GM12872 (cell line): ENCODE measurements at regions not wholly inside any gene's neighbourhood (a gene's known extent, or its start where the extent isn't known, plus 50 kb on each side); places are given as distances from the start of the nearest gene placed in this dataset.

Source experiments
- CTCF ChIP-seq: IDR thresholded peaks from 3 replicates; pipeline ENCODE4 v1.5.1; 2011; ENCODE audit warnings: low read depth, mild to moderate bottlenecking, low read length, moderate library complexity; ENCODE audit not compliant: insufficient read depth

- no peak for TF ChIP-seq CTCF
These were observed 198.1 kb upstream of the NRSN1 start for GRCh38 chr6:23927935-23928334.

- no peak for TF ChIP-seq CTCF
These were observed 196.8 kb upstream of the NRSN1 start for GRCh38 chr6:23929201-23929600.

- no peak for TF ChIP-seq CTCF
These were observed 185.5 kb upstream of the NRSN1 start for GRCh38 chr6:23940466-23940865.

GRCh38 chr6:23951691-23952090 is 174.3 kb upstream of the NRSN1 start:
- no peak for TF ChIP-seq CTCF

- no peak for TF ChIP-seq CTCF
These were observed 173.8 kb upstream of the NRSN1 start for GRCh38 chr6:23952245-23952644.

- no peak for TF ChIP-seq CTCF
These were observed 172.0 kb upstream of the NRSN1 start for GRCh38 chr6:23953976-23954375.

GRCh38 chr6:23957017-23957416 is 169.0 kb upstream of the NRSN1 start:
- TF ChIP-seq CTCF: no peak

- TF ChIP-seq CTCF: no peak
These were observed 161.2 kb upstream of the NRSN1 start for GRCh38 chr6:23964865-23965264.
